Neural cell (in vitro differentiated cells): ENCODE measurements at regions not wholly inside any gene's neighbourhood (a gene's known extent, or its start where the extent isn't known, plus 50 kb on each side); places are given as distances from the start of the nearest gene placed in this dataset.

Source experiments
- H2AFZ ChIP-seq: fragments of 200-600, 300-800 bp; sonication (generic), shearing (Covaris generic); 2 replicates; pipeline ENCODE4 v1.6.0; 2014; ENCODE audit warnings: low read depth, mild to moderate bottlenecking, antibody characterized with exemption, low read length, moderate library complexity
- H3F3A ChIP-seq: fragments of 200-600 bp; shearing (Covaris generic); 2 replicates; pipeline ENCODE4 v1.6.1; 2016; ENCODE audit warnings: mild to moderate bottlenecking, moderate library complexity, mixed read lengths, antibody characterized with exemption, low read length; ENCODE audit not compliant: insufficient read depth, poor library complexity, severe bottlenecking
- H3K27ac ChIP-seq: fragments of 200-600, 300-800 bp; sonication (generic), shearing (Covaris generic); 2 replicates; pipeline ENCODE4 v1.5.1; 2014; ENCODE audit warnings: mild to moderate bottlenecking, low read length, moderate library complexity
- H3K27me3 ChIP-seq: fragments of 300-800, 200-600 bp; sonication (generic), shearing (Covaris generic); 2 replicates; pipeline ENCODE4 v1.6.0; 2014; ENCODE audit warnings: mild to moderate bottlenecking, low read depth, low read length, moderate library complexity; ENCODE audit not compliant: insufficient read depth
- H3K36me3 ChIP-seq: fragments of 300-800, 200-600 bp; sonication (generic), shearing (Covaris generic); 2 replicates; pipeline ENCODE4 v1.5.1; 2014; ENCODE audit warnings: mild to moderate bottlenecking, antibody characterized with exemption, low read length, moderate library complexity; ENCODE audit not compliant: insufficient read depth
- H3K4me2 ChIP-seq: fragments of 300-800, 200-600 bp; sonication (generic), shearing (Covaris generic); 2 replicates; pipeline ENCODE4 v1.6.0; 2014; ENCODE audit warnings: mild to moderate bottlenecking, low read length
- H3K4me3 ChIP-seq: fragments of 300-800, 200-600 bp; sonication (generic), shearing (Covaris generic); 2 replicates; pipeline ENCODE4 v1.5.1; 2014; ENCODE audit warnings: mild to moderate bottlenecking, low read length, moderate library complexity
- H3K79me2 ChIP-seq: fragments of 200-600 bp; shearing (Covaris generic); replicated peaks from 2 replicates; pipeline ENCODE4 v1.6.0; 2014; ENCODE audit warnings: mild to moderate bottlenecking, low read length, moderate library complexity; ENCODE audit not compliant: insufficient read depth
- H3K9ac ChIP-seq: fragments of 300-800, 200-600 bp; sonication (generic), shearing (Covaris generic); 2 replicates; pipeline ENCODE4 v1.6.1; 2016; ENCODE audit warnings: mild to moderate bottlenecking, low read length, mixed read lengths
- H3K9me2 ChIP-seq: fragments of 200-600 bp; shearing (Covaris generic); 2 replicates; pipeline ENCODE4 v1.6.1; 2016; ENCODE audit warnings: mild to moderate bottlenecking, low read length, mixed read lengths; ENCODE audit not compliant: insufficient read depth
- H3K9me3 ChIP-seq: fragments of 200-600, 300-800 bp; sonication (generic), shearing (Covaris generic); 2 replicates; pipeline ENCODE4 v1.6.1; 2016; ENCODE audit warnings: mild to moderate bottlenecking, mixed run types, low read length, moderate library complexity, mixed read lengths
- H4K20me1 ChIP-seq: fragments of 200-600 bp; shearing (Covaris generic); 2 replicates; pipeline ENCODE4 v1.6.1; 2016; ENCODE audit warnings: mild to moderate bottlenecking, mixed run types; ENCODE audit not compliant: insufficient read depth
- EP300 ChIP-seq: fragments of 450-650 bp; conservative IDR thresholded peaks from 2 replicates; pipeline ENCODE4 v1.6.1; 2014; ENCODE audit warnings: antibody characterized with exemption, mild to moderate bottlenecking, moderate library complexity; ENCODE audit not compliant: poor library complexity, severe bottlenecking
- EZH2 ChIP-seq: fragments of 200-600, 300-800 bp; shearing (Covaris generic), sonication (generic); IDR thresholded peaks from 2 replicates; pipeline ENCODE4 v1.6.1; 2014; ENCODE audit warnings: antibody characterized with exemption, low read length, borderline replicate concordance, mild to moderate bottlenecking; ENCODE audit not compliant: insufficient read depth, poor library complexity, severe bottlenecking
- MXI1 ChIP-seq: fragments of 450-650 bp; conservative IDR thresholded peaks from 2 replicates; pipeline ENCODE4 v1.6.1; 2014; ENCODE audit warnings: antibody characterized with exemption, mild to moderate bottlenecking; ENCODE audit not compliant: poor library complexity, severe bottlenecking
- POLR2AphosphoS5 ChIP-seq: IDR thresholded peaks from 2 replicates; pipeline ENCODE4 v1.6.1; 2012
- RAD21 ChIP-seq: fragments of 450-650 bp; conservative IDR thresholded peaks from 2 replicates; pipeline ENCODE4 v1.6.1; 2014; ENCODE audit warnings: antibody characterized with exemption, mild to moderate bottlenecking, moderate library complexity
- REST ChIP-seq: IDR thresholded peaks from 2 replicates; pipeline ENCODE4 v1.6.1; 2012; ENCODE audit warnings: borderline replicate concordance
- SMC3 ChIP-seq: fragments of 450-650 bp; conservative IDR thresholded peaks from 2 replicates; pipeline ENCODE4 v1.6.1; 2014; ENCODE audit warnings: antibody characterized with exemption, mild to moderate bottlenecking, moderate library complexity; ENCODE audit not compliant: poor library complexity
- TAF1 ChIP-seq: IDR thresholded peaks from 2 replicates; pipeline ENCODE4 v1.6.1; 2012; ENCODE audit warnings: low read depth
- TF ChIP-seq, protein P1 (sequence below): fragments of 450-650 bp; IDR thresholded peaks from 2 replicates; pipeline ENCODE4 v1.5.1; 2014; ENCODE audit warnings: antibody characterized with exemption, mild to moderate bottlenecking, moderate library complexity; ENCODE audit not compliant: poor library complexity, severe bottlenecking

- Histone ChIP-seq H3F3A (no peaks in the 10 kb centered on the region), H3K9me2 (no peaks in the 10 kb centered on the region), H3K27me3 (no peaks in the 10 kb centered on the region), H3K27ac (no peak overlapping the region), H4K20me1 (no peaks in the 10 kb centered on the region), H2AFZ (no peak overlapping the region), H3K9ac (no peak overlapping the region), H3K4me2 (no peak overlapping the region), H3K79me2 (no peaks in the 10 kb centered on the region), H3K36me3 (no peaks in the 10 kb centered on the region), H3K9me3 (no peaks in the 10 kb centered on the region), H3K4me3 (no peak overlapping the region)
- TF ChIP-seq SMC3 (no peak), EZH2 (no peak), EP300 (no peak), REST (no peak), TAF1 (no peak), POLR2AphosphoS5 (no peak), MXI1 (no peak)
- TF ChIP-seq, protein P1, sequence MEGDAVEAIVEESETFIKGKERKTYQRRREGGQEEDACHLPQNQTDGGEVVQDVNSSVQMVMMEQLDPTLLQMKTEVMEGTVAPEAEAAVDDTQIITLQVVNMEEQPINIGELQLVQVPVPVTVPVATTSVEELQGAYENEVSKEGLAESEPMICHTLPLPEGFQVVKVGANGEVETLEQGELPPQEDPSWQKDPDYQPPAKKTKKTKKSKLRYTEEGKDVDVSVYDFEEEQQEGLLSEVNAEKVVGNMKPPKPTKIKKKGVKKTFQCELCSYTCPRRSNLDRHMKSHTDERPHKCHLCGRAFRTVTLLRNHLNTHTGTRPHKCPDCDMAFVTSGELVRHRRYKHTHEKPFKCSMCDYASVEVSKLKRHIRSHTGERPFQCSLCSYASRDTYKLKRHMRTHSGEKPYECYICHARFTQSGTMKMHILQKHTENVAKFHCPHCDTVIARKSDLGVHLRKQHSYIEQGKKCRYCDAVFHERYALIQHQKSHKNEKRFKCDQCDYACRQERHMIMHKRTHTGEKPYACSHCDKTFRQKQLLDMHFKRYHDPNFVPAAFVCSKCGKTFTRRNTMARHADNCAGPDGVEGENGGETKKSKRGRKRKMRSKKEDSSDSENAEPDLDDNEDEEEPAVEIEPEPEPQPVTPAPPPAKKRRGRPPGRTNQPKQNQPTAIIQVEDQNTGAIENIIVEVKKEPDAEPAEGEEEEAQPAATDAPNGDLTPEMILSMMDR = no peak
Measured at GRCh38 chr10:124180947-124181549, 87.7 kb upstream of the CHST15 start.

DNA sequence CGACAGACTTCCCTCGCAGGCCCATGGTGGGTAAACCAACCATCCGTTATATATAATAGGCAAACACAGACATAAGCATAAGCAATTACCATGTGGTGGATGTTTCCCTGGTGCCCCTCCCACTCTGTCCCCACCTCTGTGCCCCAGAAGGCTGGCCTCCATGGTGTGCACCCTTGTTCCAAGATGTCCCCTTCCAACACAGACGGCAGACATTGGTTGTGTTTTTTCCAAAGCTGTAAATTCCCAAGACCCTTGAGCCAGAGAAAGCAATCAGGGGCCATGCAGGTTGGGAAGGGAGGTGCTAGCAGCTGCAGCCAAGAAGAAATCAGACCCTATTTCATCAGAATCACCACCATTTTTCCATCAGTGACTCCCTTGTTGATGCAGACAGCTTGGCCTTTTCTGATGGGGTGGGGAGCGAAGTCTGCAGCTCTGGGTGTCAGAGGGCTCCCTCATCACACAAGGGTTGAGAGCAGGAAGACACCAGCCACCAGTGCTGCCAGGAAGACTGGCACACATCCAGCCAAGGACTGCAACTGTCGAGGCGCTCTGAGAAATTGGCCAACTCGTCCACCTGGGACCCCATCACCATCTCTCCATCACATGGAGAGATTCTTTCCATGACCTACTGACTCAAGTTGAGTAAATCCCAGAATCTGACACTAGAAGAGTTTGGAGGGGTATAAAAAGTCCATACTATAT, 86.8 kb upstream of the CHST15 start:
- H3F3A ChIP-seq = no peaks in the 10 kb centered on the region

More for the DNA sequence above, 86.8 kb upstream of the CHST15 start:
- Histone ChIP-seq H3K79me2 (no peaks in the 10 kb centered on the region), H3K9me3 (no peaks in the 10 kb centered on the region), H3K9me2 (no peaks in the 10 kb centered on the region), H3K4me3 (no peak overlapping the region), H2AFZ (no peak overlapping the region), H3K27me3 (no peaks in the 10 kb centered on the region), H3K27ac (no peak overlapping the region), H3K9ac (no peak overlapping the region), H4K20me1 (no peaks in the 10 kb centered on the region), H3K36me3 (no peaks in the 10 kb centered on the region), H3K4me2 (no peak overlapping the region)
- TF ChIP-seq EP300 = no peak
- TF ChIP-seq POLR2AphosphoS5 = no peak
- no peak for TF ChIP-seq RAD21
- TF ChIP-seq TAF1 = no peak
- TF ChIP-seq EZH2 = no peak
- TF ChIP-seq MXI1 = no peak
- no peak for TF ChIP-seq SMC3
- TF ChIP-seq, protein P1 = no peak
- no peak for TF ChIP-seq REST
